ENCODE measurements at regions not wholly inside any gene's neighbourhood (a gene's known extent, or its start where the extent isn't known, plus 50 kb on each side); places are given as distances from the start of the nearest gene placed in this dataset.
A peak's percentile ranks its signal among the peaks of the same experiment; 100 is the strongest.
"Not testable (repeated sequence)": the region's sequence is repeated elsewhere in the genome, so short reads cannot be mapped to it uniquely, and the experiment has no call there.

GRCh38 chrX:132302687-132303086 is 83.4 kb upstream of the RAP2C start:
- not testable (repeated sequence) for DNase-seq (ENCODE audit: low spot score)

DNA sequence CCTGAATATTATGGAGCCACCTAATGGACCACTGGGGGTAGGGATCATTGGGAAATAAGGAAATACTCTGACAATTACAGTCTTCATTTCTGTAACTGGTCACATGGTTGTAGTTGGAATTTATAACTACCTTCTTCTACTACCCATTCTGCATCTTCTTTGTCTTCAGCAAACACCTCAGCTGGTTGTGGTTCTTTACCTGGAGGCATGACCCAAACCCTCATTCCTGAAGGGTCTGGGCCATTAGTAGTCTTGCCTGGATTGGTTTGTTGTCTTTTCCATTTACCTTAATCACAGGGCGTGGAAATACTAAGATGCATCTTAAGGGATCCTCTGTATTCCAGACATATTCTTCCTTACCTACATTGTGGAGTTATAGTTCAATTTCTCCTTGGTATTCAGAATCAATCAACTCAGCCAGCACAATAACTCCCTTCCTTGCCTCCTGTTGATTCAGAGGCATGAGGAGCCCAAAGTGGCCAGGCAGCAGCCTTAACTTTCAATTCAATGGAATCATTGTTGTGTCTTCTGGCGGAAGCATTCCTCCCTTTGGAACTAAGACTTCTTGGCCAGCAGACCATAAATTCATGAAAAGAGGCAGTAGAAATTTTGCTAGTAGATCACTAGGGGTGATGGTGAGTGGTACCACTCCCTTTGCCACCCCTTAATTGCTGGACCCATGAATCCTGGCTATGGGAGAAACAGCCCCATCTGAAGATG is 75.7 kb upstream of the RAP2C start:
- DNase-seq (ENCODE audit: low spot score) = no peak

GRCh38 chrX:132294192-132294591 is 74.9 kb upstream of the RAP2C start:
- DNase-seq (ENCODE audit: low spot score) = no peak

- DNase-seq (ENCODE audit: low spot score) = no peak
Observed at GRCh38 chrX:132292793-132293192, 73.5 kb upstream of the RAP2C start.

DNA sequence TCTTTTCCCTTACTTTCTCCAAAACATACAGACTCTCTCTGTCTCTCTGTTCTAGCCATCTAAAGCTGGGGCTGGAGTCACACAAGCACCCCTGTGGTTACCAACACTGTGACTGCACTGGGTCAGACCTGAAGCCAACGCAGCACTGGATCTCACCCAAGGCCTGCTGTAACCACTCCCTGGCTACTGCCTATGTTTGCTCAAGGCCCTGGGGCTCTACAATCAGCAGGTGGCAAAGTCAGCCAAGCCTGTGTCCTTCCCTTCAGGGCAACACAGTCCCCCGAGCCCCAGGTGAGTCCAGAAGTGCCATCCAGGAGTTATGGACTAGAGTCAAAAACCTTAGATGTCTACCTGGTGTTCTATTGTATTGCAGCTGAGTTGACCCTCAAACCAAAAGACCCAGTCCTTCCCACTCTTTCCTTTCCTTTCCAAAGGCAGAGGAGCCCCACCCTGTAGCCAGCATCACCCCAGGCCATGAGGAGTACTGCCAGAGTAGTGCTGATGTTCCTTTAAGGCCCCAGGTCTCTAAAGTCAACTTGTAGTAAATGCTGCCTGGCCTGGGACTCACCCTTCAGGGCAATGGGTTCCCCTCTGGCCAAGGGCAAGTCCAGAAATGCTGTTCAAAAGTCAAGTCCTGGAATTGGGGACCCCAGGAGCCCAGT is 58.8 kb upstream of the RAP2C start:
- DNase-seq (ENCODE audit: low spot score) = no peak

- no peak for DNase-seq (ENCODE audit: low spot score)
Observed at GRCh38 chrX:132272826-132273225, 53.6 kb upstream of the RAP2C start.

DNA sequence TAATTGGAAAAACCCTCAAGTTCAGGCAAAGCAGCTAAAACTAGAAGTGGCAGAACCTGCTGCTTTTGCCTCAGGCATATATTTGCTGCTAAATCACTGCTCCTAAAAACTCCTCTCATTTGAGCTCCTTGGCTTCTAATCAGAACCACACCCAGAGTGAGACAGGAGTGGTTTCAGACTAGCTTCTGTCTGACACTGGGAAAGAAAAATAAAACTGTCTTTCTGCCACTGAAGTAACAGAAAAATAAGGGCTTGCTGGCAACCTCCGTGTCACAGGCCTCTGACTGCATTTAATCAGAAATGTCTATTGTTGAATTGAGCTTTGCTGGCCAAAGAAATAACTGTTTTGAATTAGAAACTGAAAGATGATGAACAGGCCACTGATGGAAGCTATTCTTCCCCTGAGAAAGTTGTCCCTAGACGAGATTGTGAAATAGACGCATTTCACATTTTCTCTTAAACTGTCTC is 52.1 kb upstream of the RAP2C start:
- no peak for DNase-seq (ENCODE audit: low spot score)

- DNase-seq (ENCODE audit: low spot score) = peak; percentile 67
Observed at GRCh38 chrX:132270699-132271098, 51.5 kb upstream of the RAP2C start.

DNA sequence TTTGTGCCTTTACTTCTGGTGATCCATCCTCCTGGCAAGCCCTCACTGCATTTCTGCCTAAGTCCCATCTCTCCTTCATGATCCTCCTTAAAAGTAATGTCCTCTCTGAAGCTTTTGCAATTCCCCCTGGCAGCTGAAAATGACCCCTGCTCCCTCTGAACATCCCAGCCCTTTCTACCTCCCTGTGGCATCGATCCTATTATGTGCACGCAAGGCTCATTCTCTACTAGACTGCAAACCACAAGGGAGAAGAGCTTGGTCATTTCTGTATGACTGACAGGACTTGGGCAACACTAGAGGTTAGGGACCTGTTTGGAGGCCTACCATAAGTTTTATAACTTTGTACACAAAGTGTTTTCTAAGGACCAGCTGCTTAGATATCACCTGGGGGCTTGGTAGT is 50.8 kb upstream of the RAP2C start:
- no peak for DNase-seq (ENCODE audit: low spot score)

All from left forelimb (tissue), 1 donor.